Right lobe of liver (tissue), 4 donors: ENCODE measurements at regions not wholly inside any gene's neighbourhood (a gene's known extent, or its start where the extent isn't known, plus 50 kb on each side); places are given as distances from the start of the nearest gene placed in this dataset.

Source experiments
- POLR2A ChIP-seq: fragments of 450-650 bp; IDR thresholded peaks from one replicate; pipeline ENCODE4 v1.6.1; 2017; ENCODE audit warnings: antibody characterized with exemption, mild to moderate bottlenecking
- TF ChIP-seq, protein P1 (sequence below), 4 donors: fragments of 200-600 bp in 3 of 4; fragments of 450-650 bp in 1 of 4; IDR thresholded peaks; one replicate each; pipeline versions ENCODE4 v1.5.1 to v1.8.0; 2016 to 2022; ENCODE audit warnings: antibody characterized with exemption in 4 of 4, mild to moderate bottlenecking in 2 of 4
- donor health status: DM: no; HTN: no; CAD: no.
- donor health status: DM: no; HTN: no; CAD: no.
- donor health status: DM: no; HTN: yes; CAD: no.

DNA sequence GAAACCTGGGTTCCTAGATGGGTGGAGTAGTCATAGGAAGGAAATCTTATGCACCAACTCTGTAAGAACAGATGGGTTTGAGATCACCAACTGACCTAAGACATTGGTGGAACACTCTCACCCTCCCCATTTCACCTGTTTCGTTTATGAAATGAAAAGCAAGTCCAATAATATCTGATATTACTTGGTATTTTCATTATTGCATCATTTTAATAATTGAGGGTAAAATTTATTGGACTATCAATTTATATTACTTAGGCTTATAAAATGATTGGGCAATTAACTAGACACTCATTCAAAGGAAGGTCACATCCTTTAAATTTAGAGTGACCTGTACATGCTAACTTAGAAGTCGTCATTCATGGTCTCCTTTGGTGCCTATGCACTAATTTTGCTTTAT lies 503.9 kb downstream of the TAFA4 start:
- TF ChIP-seq, protein P1, sequence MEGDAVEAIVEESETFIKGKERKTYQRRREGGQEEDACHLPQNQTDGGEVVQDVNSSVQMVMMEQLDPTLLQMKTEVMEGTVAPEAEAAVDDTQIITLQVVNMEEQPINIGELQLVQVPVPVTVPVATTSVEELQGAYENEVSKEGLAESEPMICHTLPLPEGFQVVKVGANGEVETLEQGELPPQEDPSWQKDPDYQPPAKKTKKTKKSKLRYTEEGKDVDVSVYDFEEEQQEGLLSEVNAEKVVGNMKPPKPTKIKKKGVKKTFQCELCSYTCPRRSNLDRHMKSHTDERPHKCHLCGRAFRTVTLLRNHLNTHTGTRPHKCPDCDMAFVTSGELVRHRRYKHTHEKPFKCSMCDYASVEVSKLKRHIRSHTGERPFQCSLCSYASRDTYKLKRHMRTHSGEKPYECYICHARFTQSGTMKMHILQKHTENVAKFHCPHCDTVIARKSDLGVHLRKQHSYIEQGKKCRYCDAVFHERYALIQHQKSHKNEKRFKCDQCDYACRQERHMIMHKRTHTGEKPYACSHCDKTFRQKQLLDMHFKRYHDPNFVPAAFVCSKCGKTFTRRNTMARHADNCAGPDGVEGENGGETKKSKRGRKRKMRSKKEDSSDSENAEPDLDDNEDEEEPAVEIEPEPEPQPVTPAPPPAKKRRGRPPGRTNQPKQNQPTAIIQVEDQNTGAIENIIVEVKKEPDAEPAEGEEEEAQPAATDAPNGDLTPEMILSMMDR (IDR thresholded peaks at IDR 0.05), result no peak
- TF ChIP-seq POLR2A, result no peak
